H9 (cell line): ENCODE measurements at regions not wholly inside any gene's neighbourhood (a gene's known extent, or its start where the extent isn't known, plus 50 kb on each side); places are given as distances from the start of the nearest gene placed in this dataset.

Experiments
- DNase-seq: peaks from one replicate; pipeline ENCODE4 v3.0.0-alpha.2; 2017
- H2AFZ ChIP-seq: one replicate; pipeline ENCODE4 v1.6.1; 2013; ENCODE audit warnings: mild to moderate bottlenecking, low read length, control low read depth, moderate library complexity
- H2AK5ac ChIP-seq: 2 replicates; pipeline ENCODE4 v1.6.1; 2013; ENCODE audit warnings: low read length, control low read depth, mixed read lengths; ENCODE audit not compliant: insufficient read length
- H2BK120ac ChIP-seq: one replicate; pipeline ENCODE4 v1.6.1; 2013; ENCODE audit warnings: low read depth, mild to moderate bottlenecking, low read length, control low read depth, inconsistent platforms; ENCODE audit not compliant: poor library complexity, severe bottlenecking
- H2BK12ac ChIP-seq: 2 replicates; pipeline ENCODE4 v1.6.1; 2013; ENCODE audit warnings: low read length, control low read depth, mixed read lengths, low read depth; ENCODE audit not compliant: insufficient read length
- H2BK15ac ChIP-seq: 2 replicates; pipeline ENCODE4 v1.6.1; 2013; ENCODE audit warnings: low read depth, low read length, control low read depth
- H2BK20ac ChIP-seq: one replicate; pipeline ENCODE4 v1.6.1; 2013; ENCODE audit warnings: low read depth, mild to moderate bottlenecking, low read length, control low read depth, inconsistent platforms; ENCODE audit not compliant: poor library complexity, severe bottlenecking
- H2BK5ac ChIP-seq: 2 replicates; pipeline ENCODE4 v1.6.1; 2013; ENCODE audit warnings: low read length, control low read depth, mixed read lengths; ENCODE audit not compliant: insufficient read length
- H3K14ac ChIP-seq: 2 replicates; pipeline ENCODE4 v1.6.1; 2013; ENCODE audit warnings: low read length, control low read depth; ENCODE audit not compliant: insufficient read depth
- H3K18ac ChIP-seq: 2 replicates; pipeline ENCODE4 v1.6.1; 2013; ENCODE audit warnings: low read depth, mild to moderate bottlenecking, mixed read lengths, low read length, control low read depth; ENCODE audit not compliant: insufficient read length
- H3K23ac ChIP-seq: 2 replicates; pipeline ENCODE4 v1.6.1; 2013; ENCODE audit warnings: low read length, control low read depth, mixed read lengths, low read depth; ENCODE audit not compliant: insufficient read length
- H3K23me2 ChIP-seq: 2 replicates; pipeline ENCODE4 v1.6.1; 2013; ENCODE audit warnings: low read depth, mild to moderate bottlenecking, mixed read lengths, low read length, control low read depth; ENCODE audit not compliant: insufficient read length, poor library complexity, severe bottlenecking
- H3K27ac ChIP-seq: 2 replicates; pipeline ENCODE4 v1.5.1; 2013; ENCODE audit warnings: low read length, control low read depth, mixed read lengths, low read depth; ENCODE audit not compliant: insufficient read length
- H3K27me3 ChIP-seq: 2 replicates; pipeline ENCODE4 v1.6.1; 2013; ENCODE audit warnings: low read length, control low read depth, inconsistent platforms; ENCODE audit not compliant: insufficient read depth
- H3K4ac ChIP-seq: 2 replicates; pipeline ENCODE4 v1.6.1; 2013; ENCODE audit warnings: low read depth, mild to moderate bottlenecking, control low read depth, inconsistent platforms, low read length, moderate library complexity
- H3K4me1 ChIP-seq: 2 replicates; pipeline ENCODE4 v1.6.1; 2013; ENCODE audit warnings: low read length, control low read depth, inconsistent platforms; ENCODE audit not compliant: insufficient read depth
- H3K4me2 ChIP-seq: 2 replicates; pipeline ENCODE4 v1.6.1; 2013; ENCODE audit warnings: low read length, control low read depth, mixed read lengths; ENCODE audit not compliant: insufficient read length, insufficient read depth
- H3K56ac ChIP-seq: 2 replicates; pipeline ENCODE4 v1.6.1; 2013; ENCODE audit warnings: low read depth, mild to moderate bottlenecking, mixed read lengths, low read length, control low read depth; ENCODE audit not compliant: insufficient read length
- H3K79me1 ChIP-seq: 2 replicates; pipeline ENCODE4 v1.6.1; 2013; ENCODE audit warnings: low read depth, mild to moderate bottlenecking, moderate library complexity, low read length, control low read depth, inconsistent platforms; ENCODE audit not compliant: insufficient read depth, poor library complexity, severe bottlenecking
- H3K79me2 ChIP-seq: 2 replicates; pipeline ENCODE4 v1.6.1; 2013; ENCODE audit warnings: low read length, control low read depth, inconsistent platforms; ENCODE audit not compliant: insufficient read depth
- H3K9ac ChIP-seq: 2 replicates; pipeline ENCODE4 v1.6.1; 2013; ENCODE audit warnings: low read length, control low read depth, mixed read lengths; ENCODE audit not compliant: insufficient read length; ENCODE audit errors: extremely low read depth
- H3K9me3 ChIP-seq: one replicate; pipeline ENCODE4 v1.6.1; 2013; ENCODE audit warnings: low read depth, low read length, inconsistent platforms; ENCODE audit not compliant: control insufficient read depth
- H3T11ph ChIP-seq: one replicate; pipeline ENCODE4 v1.6.1; 2013; ENCODE audit warnings: mild to moderate bottlenecking, low read length, control low read depth, inconsistent platforms
- H4K20me1 ChIP-seq: one replicate; pipeline ENCODE4 v1.6.1; 2013; ENCODE audit not compliant: control insufficient read depth, insufficient read length, insufficient read depth
- H4K5ac ChIP-seq: 2 replicates; pipeline ENCODE4 v1.6.1; 2013; ENCODE audit warnings: low read depth, mild to moderate bottlenecking, mixed read lengths, low read length, control low read depth; ENCODE audit not compliant: insufficient read length
- H4K8ac ChIP-seq: replicated peaks from 2 replicates; pipeline ENCODE4 v1.6.1; 2013; ENCODE audit warnings: low read length, control low read depth, mixed read lengths, low read depth; ENCODE audit not compliant: insufficient read length
- H4K91ac ChIP-seq: 2 replicates; pipeline ENCODE4 v1.6.1; 2013; ENCODE audit warnings: low read depth, mild to moderate bottlenecking, moderate library complexity, mixed read lengths, low read length, control low read depth; ENCODE audit not compliant: insufficient read length
- H3K27ac Mint-ChIP-seq, 3 experiments: 2 replicates in 2 of 3; 3 replicates in 1 of 3; pipeline ENCODE4 v1.8.0; 2020 to 2021; ENCODE audit warnings: mixed read lengths in 3 of 3, mild to moderate bottlenecking in 1 of 3, moderate library complexity in 1 of 3
- H3K27me3 Mint-ChIP-seq: 2 replicates; pipeline ENCODE4 v1.8.0; 2021; ENCODE audit warnings: low read depth, mild to moderate bottlenecking, moderate library complexity, mixed read lengths
- H3K36me3 Mint-ChIP-seq, 3 experiments: 2 replicates in 2 of 3; 3 replicates in 1 of 3; pipeline ENCODE4 v1.8.0; 2020 to 2021; ENCODE audit warnings: low read depth in 3 of 3, mixed read lengths in 3 of 3; ENCODE audit not compliant: insufficient read depth in 1 of 3
- H3K4me1 Mint-ChIP-seq, 2 experiments: 2 replicates each; pipeline ENCODE4 v1.8.0; 2020; ENCODE audit warnings: mixed read lengths in 2 of 2
- H3K4me3 Mint-ChIP-seq, 2 experiments: 2 replicates in 1 of 2; 3 replicates in 1 of 2; pipeline ENCODE4 v1.8.0; 2020 to 2021; ENCODE audit warnings: mild to moderate bottlenecking in 2 of 2, mixed read lengths in 2 of 2, moderate library complexity in 1 of 2
- H3K9me3 Mint-ChIP-seq, 2 experiments: 2 replicates in 1 of 2; 3 replicates in 1 of 2; pipeline ENCODE4 v1.8.0; 2020; ENCODE audit warnings: mild to moderate bottlenecking in 2 of 2, mixed read lengths in 2 of 2, moderate library complexity in 1 of 2
- WGBS: extraction: QIAGEN DNeasy Blood & Tissue Kit; methylation state at CpG from one replicate; pipeline ENCODE4 v1.1.7; 2013; ENCODE audit warnings: missing lambda C conversion rate, low lambda C conversion rate, mixed read lengths; ENCODE audit not compliant: insufficient read length; ENCODE audit errors: extremely low coverage; 5-methylcytosine and 5-hydroxymethylcytosine counted together
- TF ChIP-seq, protein P1 (sequence below): fragments of 200-600 bp; sonication (generic); conservative IDR thresholded peaks from 3 replicates; pipeline ENCODE4 v1.8.0; 2021; ENCODE audit warnings: antibody characterized with exemption, mild to moderate bottlenecking

DNA sequence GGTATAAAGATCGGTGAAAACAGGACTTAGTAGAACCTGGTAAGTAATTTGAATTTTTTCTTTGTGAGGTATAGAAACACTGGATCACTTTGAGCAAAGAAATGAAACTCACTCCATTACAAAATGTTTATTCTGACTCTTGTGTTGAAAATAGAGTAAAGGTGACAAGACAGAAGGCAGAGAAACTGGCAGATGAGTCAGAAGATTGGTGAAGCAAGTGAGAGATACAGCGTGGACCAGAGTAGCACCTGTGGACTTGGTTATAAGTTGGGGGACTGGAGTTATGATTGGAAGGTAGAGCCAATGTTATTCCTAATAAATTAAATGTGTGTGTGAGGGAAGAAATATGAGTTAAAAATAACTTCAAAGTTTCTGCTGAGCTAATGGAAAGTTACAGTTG is 620.9 kb downstream of the ZWINT start:
- H3K23me2 ChIP-seq = no peaks in the 10 kb centered on the region
- no peak overlapping the region for H2BK12ac ChIP-seq
- peak overlapping the region in 1 of 3 experiments; percentile 5; a peak in 1 of 7 replicates for H3K27ac Mint-ChIP-seq
- no peak overlapping the region for H3T11ph ChIP-seq
- no peak overlapping the region for H3K56ac ChIP-seq
- no peak overlapping the region for H4K5ac ChIP-seq
- no peak overlapping the region for H2BK20ac ChIP-seq
- WGBS = no CpG with 5 or more reads among the region's 2 CpGs
- H3K9ac ChIP-seq = no peak overlapping the region
- H3K9me3 ChIP-seq = no peaks in the 10 kb centered on the region
- peaks cover 5 to 15% of the 10 kb centered on the region in 2 experiments for H3K4me1 Mint-ChIP-seq
- no peaks in the 10 kb centered on the region for H3K79me2 ChIP-seq
- no peak for DNase-seq
- H4K91ac ChIP-seq = no peak overlapping the region
- H2BK5ac ChIP-seq = no peak overlapping the region
- H4K20me1 ChIP-seq = no peaks in the 10 kb centered on the region
- no peaks in the 10 kb centered on the region for H3K27me3 ChIP-seq
- no peak overlapping the region for H2AFZ ChIP-seq
- H3K23ac ChIP-seq = no peak overlapping the region
- H3K79me1 ChIP-seq = no peaks in the 10 kb centered on the region
- no peak overlapping the region for H4K8ac ChIP-seq
- no peak overlapping the region for H2BK120ac ChIP-seq
- no peak overlapping the region for H3K4me2 ChIP-seq
- no peak overlapping the region for H2AK5ac ChIP-seq
- no peak overlapping the region for H3K27ac ChIP-seq
- no peak overlapping the region for H3K14ac ChIP-seq
- H3K27me3 Mint-ChIP-seq = no peaks in the 10 kb centered on the region
- H3K4me3 Mint-ChIP-seq = no peak overlapping the region
- no peaks in the 10 kb centered on the region for H3K36me3 Mint-ChIP-seq
- no peaks in the 10 kb centered on the region for H3K9me3 Mint-ChIP-seq
- TF ChIP-seq, protein P1, sequence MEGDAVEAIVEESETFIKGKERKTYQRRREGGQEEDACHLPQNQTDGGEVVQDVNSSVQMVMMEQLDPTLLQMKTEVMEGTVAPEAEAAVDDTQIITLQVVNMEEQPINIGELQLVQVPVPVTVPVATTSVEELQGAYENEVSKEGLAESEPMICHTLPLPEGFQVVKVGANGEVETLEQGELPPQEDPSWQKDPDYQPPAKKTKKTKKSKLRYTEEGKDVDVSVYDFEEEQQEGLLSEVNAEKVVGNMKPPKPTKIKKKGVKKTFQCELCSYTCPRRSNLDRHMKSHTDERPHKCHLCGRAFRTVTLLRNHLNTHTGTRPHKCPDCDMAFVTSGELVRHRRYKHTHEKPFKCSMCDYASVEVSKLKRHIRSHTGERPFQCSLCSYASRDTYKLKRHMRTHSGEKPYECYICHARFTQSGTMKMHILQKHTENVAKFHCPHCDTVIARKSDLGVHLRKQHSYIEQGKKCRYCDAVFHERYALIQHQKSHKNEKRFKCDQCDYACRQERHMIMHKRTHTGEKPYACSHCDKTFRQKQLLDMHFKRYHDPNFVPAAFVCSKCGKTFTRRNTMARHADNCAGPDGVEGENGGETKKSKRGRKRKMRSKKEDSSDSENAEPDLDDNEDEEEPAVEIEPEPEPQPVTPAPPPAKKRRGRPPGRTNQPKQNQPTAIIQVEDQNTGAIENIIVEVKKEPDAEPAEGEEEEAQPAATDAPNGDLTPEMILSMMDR = no peak
- H3K4ac ChIP-seq = no peak overlapping the region
- H3K18ac ChIP-seq = no peak overlapping the region
- H3K4me1 ChIP-seq = no peaks in the 10 kb centered on the region
- H2BK15ac ChIP-seq = no peak overlapping the region
